ENCODE measurements at regions not wholly inside any gene's neighbourhood (a gene's known extent, or its start where the extent isn't known, plus 50 kb on each side); places are given as distances from the start of the nearest gene placed in this dataset.

- H3K27me3 ChIP-seq (replicated peaks; ENCODE audit: control insufficient read depth, insufficient read depth, low read length) = no peaks in the 10 kb centered on the region
- H3K36me3 ChIP-seq (ENCODE audit: control insufficient read depth, insufficient read depth, low read length) = no peaks in the 10 kb centered on the region
- H3K4me3 ChIP-seq (replicated peaks; ENCODE audit: low read depth, low read length) = no peak overlapping the region
- no peak for DNase-seq (ENCODE audit: extremely low read depth, insufficient read length)
- no peak for TF ChIP-seq CTCF (IDR thresholded peaks at IDR 0.05; ENCODE audit: insufficient read depth, low read length, poor library complexity, severe bottlenecking)
Observed at GRCh38 chr4:54359919-54360650, 131.0 kb downstream of the PDGFRA start.

GRCh38 chr4:54363037-54363436 lies 133.9 kb downstream of the PDGFRA start:
- H3K27me3 ChIP-seq (replicated peaks; ENCODE audit: control insufficient read depth, insufficient read depth, low read length) = no peaks in the 10 kb centered on the region
- no peaks in the 10 kb centered on the region for H3K36me3 ChIP-seq (ENCODE audit: control insufficient read depth, insufficient read depth, low read length)
- no peak overlapping the region for H3K4me3 ChIP-seq (replicated peaks; ENCODE audit: low read depth, low read length)
- no peak for DNase-seq (ENCODE audit: extremely low read depth, insufficient read length)
- TF ChIP-seq CTCF (IDR thresholded peaks at IDR 0.05; ENCODE audit: insufficient read depth, low read length, poor library complexity, severe bottlenecking) = no peak

- no peak for TF ChIP-seq CTCF (IDR thresholded peaks at IDR 0.05; ENCODE audit: insufficient read depth, low read length, poor library complexity, severe bottlenecking)
- Histone ChIP-seq H3K36me3 (ENCODE audit: control insufficient read depth, insufficient read depth, low read length) (no peaks in the 10 kb centered on the region), H3K27me3 (replicated peaks; ENCODE audit: control insufficient read depth, insufficient read depth, low read length) (no peaks in the 10 kb centered on the region), H3K4me3 (replicated peaks; ENCODE audit: low read depth, low read length) (no peak overlapping the region)
- DNase-seq (ENCODE audit: extremely low read depth, insufficient read length) = no peak
Observed at GRCh38 chr4:54365691-54366090, 136.6 kb downstream of the PDGFRA start.

GRCh38 chr4:54367059-54367458 lies 138.0 kb downstream of the PDGFRA start:
- Histone ChIP-seq H3K36me3 (ENCODE audit: control insufficient read depth, insufficient read depth, low read length) (no peaks in the 10 kb centered on the region), H3K27me3 (replicated peaks; ENCODE audit: control insufficient read depth, insufficient read depth, low read length) (no peaks in the 10 kb centered on the region), H3K4me3 (replicated peaks; ENCODE audit: low read depth, low read length) (no peak overlapping the region)
- TF ChIP-seq CTCF (IDR thresholded peaks at IDR 0.05; ENCODE audit: insufficient read depth, low read length, poor library complexity, severe bottlenecking) = no peak
- no peak for DNase-seq (ENCODE audit: extremely low read depth, insufficient read length)

- no peak for TF ChIP-seq CTCF (IDR thresholded peaks at IDR 0.05; ENCODE audit: insufficient read depth, low read length, poor library complexity, severe bottlenecking)
- no peaks in the 10 kb centered on the region for H3K36me3 ChIP-seq (ENCODE audit: control insufficient read depth, insufficient read depth, low read length)
- H3K27me3 ChIP-seq (replicated peaks; ENCODE audit: control insufficient read depth, insufficient read depth, low read length) = no peaks in the 10 kb centered on the region
- DNase-seq (ENCODE audit: extremely low read depth, insufficient read length) = no peak
- H3K4me3 ChIP-seq (replicated peaks; ENCODE audit: low read depth, low read length) = no peak overlapping the region
Observed at GRCh38 chr4:54368281-54369265, 139.5 kb downstream of the PDGFRA start.

Data from GM06990 (cell line).